GM12875 (cell line): ENCODE measurements at regions not wholly inside any gene's neighbourhood (a gene's known extent, or its start where the extent isn't known, plus 50 kb on each side); places are given as distances from the start of the nearest gene placed in this dataset.

Experiments used
- H3K4me3 ChIP-seq: one replicate; pipeline ENCODE4 v1.5.1; 2011; ENCODE audit warnings: low read depth, low read length, control low read depth
- TF ChIP-seq, protein P1 (sequence below): IDR thresholded peaks from 2 replicates; pipeline ENCODE4 v1.5.1; 2011; ENCODE audit warnings: low read depth, mild to moderate bottlenecking, control low read depth, inconsistent platforms, low read length, moderate library complexity, borderline replicate concordance; ENCODE audit not compliant: insufficient read depth

- TF ChIP-seq, protein P1, sequence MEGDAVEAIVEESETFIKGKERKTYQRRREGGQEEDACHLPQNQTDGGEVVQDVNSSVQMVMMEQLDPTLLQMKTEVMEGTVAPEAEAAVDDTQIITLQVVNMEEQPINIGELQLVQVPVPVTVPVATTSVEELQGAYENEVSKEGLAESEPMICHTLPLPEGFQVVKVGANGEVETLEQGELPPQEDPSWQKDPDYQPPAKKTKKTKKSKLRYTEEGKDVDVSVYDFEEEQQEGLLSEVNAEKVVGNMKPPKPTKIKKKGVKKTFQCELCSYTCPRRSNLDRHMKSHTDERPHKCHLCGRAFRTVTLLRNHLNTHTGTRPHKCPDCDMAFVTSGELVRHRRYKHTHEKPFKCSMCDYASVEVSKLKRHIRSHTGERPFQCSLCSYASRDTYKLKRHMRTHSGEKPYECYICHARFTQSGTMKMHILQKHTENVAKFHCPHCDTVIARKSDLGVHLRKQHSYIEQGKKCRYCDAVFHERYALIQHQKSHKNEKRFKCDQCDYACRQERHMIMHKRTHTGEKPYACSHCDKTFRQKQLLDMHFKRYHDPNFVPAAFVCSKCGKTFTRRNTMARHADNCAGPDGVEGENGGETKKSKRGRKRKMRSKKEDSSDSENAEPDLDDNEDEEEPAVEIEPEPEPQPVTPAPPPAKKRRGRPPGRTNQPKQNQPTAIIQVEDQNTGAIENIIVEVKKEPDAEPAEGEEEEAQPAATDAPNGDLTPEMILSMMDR: no peak
- H3K4me3 ChIP-seq: no peak overlapping the region
These were observed 737.2 kb upstream of the MMS22L start for GRCh38 chr6:98020222-98020621.

DNA sequence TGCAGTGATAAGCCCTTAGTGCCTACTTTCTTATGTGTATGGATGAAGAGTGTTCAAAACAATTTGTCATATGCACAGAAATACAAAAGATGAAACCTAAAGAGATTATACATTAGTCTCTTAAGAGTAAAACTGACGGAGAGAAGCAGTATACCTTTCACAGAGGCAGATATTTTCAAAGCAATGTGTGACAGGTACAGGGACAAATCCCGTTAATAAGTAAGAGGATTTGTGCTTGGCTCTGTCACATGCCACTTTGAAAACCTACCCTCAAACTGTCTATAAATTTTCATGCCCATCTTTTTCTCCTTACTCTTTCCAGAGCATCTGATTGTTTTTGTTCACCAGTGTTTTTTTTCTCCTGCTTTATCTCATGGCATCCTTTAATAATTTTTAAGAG lies 741.3 kb upstream of the MMS22L start:
- TF ChIP-seq, protein P1: no peak

GRCh38 chr6:98027898-98028297 lies 744.9 kb upstream of the MMS22L start:
- TF ChIP-seq, protein P1: no peak
- no peak overlapping the region for H3K4me3 ChIP-seq

More for the DNA sequence above, 741.3 kb upstream of the MMS22L start:
- H3K4me3 ChIP-seq: no peak overlapping the region

GRCh38 chr6:98033617-98034016 lies 750.6 kb upstream of the MMS22L start:
- TF ChIP-seq, protein P1: no peak
- H3K4me3 ChIP-seq: no peak overlapping the region

DNA sequence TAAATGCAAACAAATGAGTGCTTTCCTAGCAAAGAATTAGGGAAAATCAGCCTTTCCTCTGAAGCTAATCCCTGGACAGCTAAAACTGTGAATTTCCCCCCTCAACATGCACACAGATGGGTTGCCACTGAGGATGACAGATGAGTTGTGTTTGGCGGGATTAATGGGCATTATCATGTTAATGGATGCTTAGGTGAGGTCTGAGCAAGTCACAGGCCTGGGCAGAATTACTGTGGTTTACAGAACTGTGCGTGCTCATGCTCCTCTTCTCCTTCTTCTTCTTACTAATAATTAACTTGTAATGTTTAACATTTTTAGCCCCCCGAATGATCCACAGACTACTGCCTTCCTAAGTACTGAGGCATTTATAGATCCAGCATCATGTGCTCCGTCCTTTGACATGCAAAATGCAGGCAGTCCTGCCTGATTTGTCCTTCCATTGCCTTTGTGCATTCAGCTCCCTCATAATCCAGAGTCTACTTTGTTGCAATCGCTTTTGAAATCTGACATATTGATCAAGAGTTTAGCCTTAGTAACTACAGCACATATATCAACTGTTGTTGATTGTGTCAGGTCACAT lies 753.4 kb upstream of the MMS22L start:
- no peak overlapping the region for H3K4me3 ChIP-seq
- TF ChIP-seq, protein P1: no peak

DNA sequence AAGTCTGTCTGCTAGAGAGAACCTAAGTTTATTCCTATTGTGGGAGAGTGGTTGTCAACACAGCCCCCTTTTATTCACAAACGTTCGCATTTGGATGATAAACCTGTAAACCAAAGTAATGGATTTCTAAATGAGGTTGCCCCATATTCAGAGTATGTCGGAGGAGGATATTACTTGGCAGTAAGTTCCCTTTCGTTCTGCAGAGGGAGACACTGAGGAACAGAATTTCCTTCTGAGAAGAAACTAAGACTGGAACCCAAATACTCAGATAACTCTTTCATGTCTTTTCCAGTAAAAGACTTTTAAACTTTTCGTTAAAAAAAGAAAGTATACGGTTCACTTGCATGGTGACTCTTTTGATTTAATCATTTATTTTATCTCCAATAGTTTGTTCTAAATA lies 754.6 kb upstream of the MMS22L start:
- TF ChIP-seq, protein P1: no peak
- H3K4me3 ChIP-seq: no peak overlapping the region

DNA sequence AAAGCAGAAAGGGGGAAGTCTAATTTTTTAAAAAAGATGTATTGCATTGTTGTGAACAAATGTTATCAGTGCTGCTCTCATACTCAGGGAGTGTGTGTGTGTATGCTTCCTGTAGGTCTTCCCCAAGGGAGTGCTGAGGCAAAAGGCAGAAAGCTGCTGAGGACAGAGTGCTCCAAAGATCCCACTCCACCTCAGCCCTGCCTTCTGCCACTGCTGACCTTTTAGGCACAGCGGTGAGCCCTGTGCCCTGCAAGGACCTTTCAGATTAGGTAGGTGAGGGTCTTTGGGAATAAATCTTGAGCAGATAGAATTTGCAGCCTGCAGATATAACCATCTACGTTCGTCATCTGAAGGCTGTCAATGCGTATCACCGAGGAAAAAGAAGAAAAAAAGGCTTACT lies 756.4 kb upstream of the MMS22L start:
- no peak overlapping the region for H3K4me3 ChIP-seq
- TF ChIP-seq, protein P1: no peak
